ENCODE measurements at regions not wholly inside any gene's neighbourhood (a gene's known extent, or its start where the extent isn't known, plus 50 kb on each side); places are given as distances from the start of the nearest gene placed in this dataset.

DNA sequence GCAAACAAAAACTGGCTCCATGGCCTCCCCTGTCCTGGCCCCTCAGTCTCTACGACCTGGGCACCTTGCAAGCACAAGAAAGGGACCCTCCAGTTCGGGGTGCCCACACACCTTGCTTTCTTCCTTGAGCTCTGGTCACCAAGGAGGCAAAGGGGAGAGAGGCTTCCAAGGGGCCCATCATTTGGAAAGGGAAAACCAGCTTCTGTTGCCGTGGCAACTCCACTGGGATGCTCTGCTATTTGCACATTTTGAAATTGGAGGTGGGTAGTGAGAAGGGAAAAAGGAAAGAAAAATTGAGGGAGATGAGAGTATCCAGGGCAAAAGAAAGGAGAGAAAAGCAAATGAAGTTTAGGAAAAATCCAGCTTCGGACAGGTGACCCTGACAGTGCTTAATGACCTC is 388.4 kb downstream of the SHANK2 start:
- TF ChIP-seq, protein P1, sequence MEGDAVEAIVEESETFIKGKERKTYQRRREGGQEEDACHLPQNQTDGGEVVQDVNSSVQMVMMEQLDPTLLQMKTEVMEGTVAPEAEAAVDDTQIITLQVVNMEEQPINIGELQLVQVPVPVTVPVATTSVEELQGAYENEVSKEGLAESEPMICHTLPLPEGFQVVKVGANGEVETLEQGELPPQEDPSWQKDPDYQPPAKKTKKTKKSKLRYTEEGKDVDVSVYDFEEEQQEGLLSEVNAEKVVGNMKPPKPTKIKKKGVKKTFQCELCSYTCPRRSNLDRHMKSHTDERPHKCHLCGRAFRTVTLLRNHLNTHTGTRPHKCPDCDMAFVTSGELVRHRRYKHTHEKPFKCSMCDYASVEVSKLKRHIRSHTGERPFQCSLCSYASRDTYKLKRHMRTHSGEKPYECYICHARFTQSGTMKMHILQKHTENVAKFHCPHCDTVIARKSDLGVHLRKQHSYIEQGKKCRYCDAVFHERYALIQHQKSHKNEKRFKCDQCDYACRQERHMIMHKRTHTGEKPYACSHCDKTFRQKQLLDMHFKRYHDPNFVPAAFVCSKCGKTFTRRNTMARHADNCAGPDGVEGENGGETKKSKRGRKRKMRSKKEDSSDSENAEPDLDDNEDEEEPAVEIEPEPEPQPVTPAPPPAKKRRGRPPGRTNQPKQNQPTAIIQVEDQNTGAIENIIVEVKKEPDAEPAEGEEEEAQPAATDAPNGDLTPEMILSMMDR (IDR thresholded peaks at IDR 0.05) = no peak
- TF ChIP-seq EZH2phosphoT487 (IDR thresholded peaks at IDR 0.05) = no peak
- TF ChIP-seq EZH2 (IDR thresholded peaks at IDR 0.05) = no peak

Measured in neural progenitor cell (in vitro differentiated cells).